ENCODE measurements at regions not wholly inside any gene's neighbourhood (a gene's known extent, or its start where the extent isn't known, plus 50 kb on each side); places are given as distances from the start of the nearest gene placed in this dataset.

GRCh38 chr2:126059379-126059778, 596.6 kb upstream of the GYPC start:
- 94% methylated on average over 2 of the region's 2 CpGs for WGBS (ENCODE audit: insufficient coverage)
- Histone ChIP-seq H3K9ac (ENCODE audit: insufficient read depth, low read length, poor library complexity, severe bottlenecking) (no peak overlapping the region), H3K4me3 (replicated peaks in 1 of 3; ENCODE audit: low read depth in 2 of 3, low read length in 3 of 3) (no peak overlapping the region), H3K9me3 (replicated peaks in 1 of 2; ENCODE audit: control insufficient read depth in 1 of 2, insufficient read depth in 1 of 2, low read length in 2 of 2) (peaks cover 21 to 26% of the 10 kb centered on the region in 2 donors), H3K36me3 (replicated peaks in 1 of 2; ENCODE audit: control insufficient read depth in 1 of 2, insufficient read depth in 2 of 2, low read length in 2 of 2) (no peaks in the 10 kb centered on the region), H3K79me2 (ENCODE audit: insufficient read depth, low read length) (no peaks in the 10 kb centered on the region), H3K4me1 (ENCODE audit: control insufficient read depth in 1 of 2, insufficient read depth in 2 of 2, low read length in 2 of 2) (no peaks in the 10 kb centered on the region), H3K27me3 (ENCODE audit: control insufficient read depth in 2 of 2, insufficient read depth in 2 of 2, low read length in 2 of 2) (no peaks in the 10 kb centered on the region), H3K4me2 (replicated peaks; ENCODE audit: extremely low read depth, low read length, poor library complexity, severe bottlenecking) (no peak overlapping the region), H3K27ac (ENCODE audit: low read depth in 1 of 2, low read length in 2 of 2) (no peak overlapping the region), H2AFZ (ENCODE audit: insufficient read depth, low read depth, low read length, poor library complexity, severe bottlenecking) (no peak overlapping the region), H4K20me1 (ENCODE audit: insufficient read depth, low read length) (no peaks in the 10 kb centered on the region)
- Mint-ChIP-seq H3K4me1 (no peaks in the 10 kb centered on the region), H3K27ac (no peak overlapping the region), H3K27me3 (ENCODE audit: low read depth in 3 of 3) (no peaks in the 10 kb centered on the region), H3K4me3 (no peak overlapping the region), H3K9me3 (peaks cover 8 to 20% (median 18%) of the 10 kb centered on the region in 7 donors), H3K36me3 (no peaks in the 10 kb centered on the region)
- TF ChIP-seq CTCF (IDR thresholded peaks at IDR 0.05), result no peak
- DNase-seq, result no peak
- intact Hi-C loops (cut with micrococcal nuclease), result no loop called here

GRCh38 chr2:126085011-126085795, 570.8 kb upstream of the GYPC start:
- no peaks in the 10 kb centered on the region for H3K4me1 ChIP-seq (ENCODE audit: control insufficient read depth in 1 of 2, insufficient read depth in 2 of 2, low read length in 2 of 2)
- no peak overlapping the region for H3K27ac ChIP-seq (ENCODE audit: low read depth in 1 of 2, low read length in 2 of 2)
- no peak overlapping the region for H2AFZ ChIP-seq (ENCODE audit: insufficient read depth, low read depth, low read length, poor library complexity, severe bottlenecking)
- no peaks in the 10 kb centered on the region for H4K20me1 ChIP-seq (ENCODE audit: insufficient read depth, low read length)
- H3K9me3 Mint-ChIP-seq, result peaks cover 2 to 11% (median 5%) of the 10 kb centered on the region in 7 donors
- H3K27me3 ChIP-seq (ENCODE audit: control insufficient read depth in 2 of 2, insufficient read depth in 2 of 2, low read length in 2 of 2), result no peaks in the 10 kb centered on the region
- no peak overlapping the region for H3K4me2 ChIP-seq (replicated peaks; ENCODE audit: extremely low read depth, low read length, poor library complexity, severe bottlenecking)
- H3K4me3 ChIP-seq (replicated peaks in 1 of 3; ENCODE audit: low read depth in 2 of 3, low read length in 3 of 3), result no peak overlapping the region
- no peaks in the 10 kb centered on the region for H3K4me1 Mint-ChIP-seq
- H3K4me3 Mint-ChIP-seq, result no peak overlapping the region
- H3K36me3 Mint-ChIP-seq, result no peaks in the 10 kb centered on the region
- H3K27ac Mint-ChIP-seq, result no peak overlapping the region
- no peak for TF ChIP-seq CTCF (IDR thresholded peaks at IDR 0.05)
- peaks cover 5 to 6% of the 10 kb centered on the region in 2 donors for H3K9me3 ChIP-seq (replicated peaks in 1 of 2; ENCODE audit: control insufficient read depth in 1 of 2, insufficient read depth in 1 of 2, low read length in 2 of 2)
- no peaks in the 10 kb centered on the region for H3K27me3 Mint-ChIP-seq (ENCODE audit: low read depth in 3 of 3)
- H3K79me2 ChIP-seq (ENCODE audit: insufficient read depth, low read length), result no peaks in the 10 kb centered on the region
- intact Hi-C loops (cut with micrococcal nuclease), result no loop called here
- no peak overlapping the region for H3K9ac ChIP-seq (ENCODE audit: insufficient read depth, low read length, poor library complexity, severe bottlenecking)
- H3K36me3 ChIP-seq (replicated peaks in 1 of 2; ENCODE audit: control insufficient read depth in 1 of 2, insufficient read depth in 2 of 2, low read length in 2 of 2), result no peaks in the 10 kb centered on the region
- no CpG with 5 or more reads among the region's 3 CpGs for WGBS (ENCODE audit: insufficient coverage)
- no peak for DNase-seq
